ENCODE measurements at regions not wholly inside any gene's neighbourhood (a gene's known extent, or its start where the extent isn't known, plus 50 kb on each side); places are given as distances from the start of the nearest gene placed in this dataset.

- Mint-ChIP-seq H3K27ac (no peak overlapping the region), H3K27me3 (ENCODE audit: insufficient read depth) (no peaks in the 10 kb centered on the region), H3K4me3 (no peak overlapping the region), H3K9me3 (peaks cover 25% of the 10 kb centered on the region), H3K36me3 (ENCODE audit: low read depth) (no peaks in the 10 kb centered on the region), H3K4me1 (ENCODE audit: low read depth) (no peaks in the 10 kb centered on the region)
- DNase-seq (ENCODE audit: low spot score) = no peak
- intact Hi-C loops (cut with micrococcal nuclease) = no loop called here
These were observed 331.8 kb upstream of the CDH11 start for GRCh38 chr16:65453646-65454045.

- intact Hi-C loops (cut with micrococcal nuclease) = no loop called here
- Mint-ChIP-seq H3K9me3 (peaks cover 31% of the 10 kb centered on the region), H3K27me3 (ENCODE audit: insufficient read depth) (no peaks in the 10 kb centered on the region), H3K27ac (no peak overlapping the region), H3K4me1 (ENCODE audit: low read depth) (no peaks in the 10 kb centered on the region), H3K36me3 (ENCODE audit: low read depth) (no peaks in the 10 kb centered on the region), H3K4me3 (no peak overlapping the region)
- no peak for DNase-seq (ENCODE audit: low spot score)
These were observed 327.7 kb upstream of the CDH11 start for GRCh38 chr16:65449526-65449925.

DNA sequence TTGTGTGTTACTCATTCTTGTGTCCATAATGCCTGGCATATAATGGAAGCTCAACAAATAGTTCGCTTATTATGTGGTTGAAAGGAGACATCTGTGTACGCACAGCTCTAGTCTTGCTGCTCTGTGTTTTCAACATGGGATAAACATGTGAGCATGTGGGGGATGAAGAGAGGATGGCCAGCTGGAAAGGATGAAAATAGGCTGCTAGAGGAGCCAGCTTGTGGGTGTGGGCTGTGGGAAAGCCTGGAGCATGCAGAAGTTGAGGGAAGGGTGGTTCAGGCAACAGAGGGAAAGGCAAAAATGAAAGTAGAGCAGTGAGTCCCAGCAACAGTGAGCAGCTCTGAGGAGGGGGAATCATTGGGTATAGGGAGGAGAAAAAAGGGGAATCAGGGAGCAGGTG lies 324.6 kb upstream of the CDH11 start:
- no peaks in the 10 kb centered on the region for H3K27me3 Mint-ChIP-seq (ENCODE audit: insufficient read depth)
- no peaks in the 10 kb centered on the region for H3K4me1 Mint-ChIP-seq (ENCODE audit: low read depth)
- no peak overlapping the region for H3K27ac Mint-ChIP-seq
- H3K36me3 Mint-ChIP-seq (ENCODE audit: low read depth) = no peaks in the 10 kb centered on the region
- intact Hi-C loops (cut with micrococcal nuclease) = no loop called here
- DNase-seq (ENCODE audit: low spot score) = no peak
- no peak overlapping the region for H3K4me3 Mint-ChIP-seq
- H3K9me3 Mint-ChIP-seq = peaks cover 20% of the 10 kb centered on the region

DNA sequence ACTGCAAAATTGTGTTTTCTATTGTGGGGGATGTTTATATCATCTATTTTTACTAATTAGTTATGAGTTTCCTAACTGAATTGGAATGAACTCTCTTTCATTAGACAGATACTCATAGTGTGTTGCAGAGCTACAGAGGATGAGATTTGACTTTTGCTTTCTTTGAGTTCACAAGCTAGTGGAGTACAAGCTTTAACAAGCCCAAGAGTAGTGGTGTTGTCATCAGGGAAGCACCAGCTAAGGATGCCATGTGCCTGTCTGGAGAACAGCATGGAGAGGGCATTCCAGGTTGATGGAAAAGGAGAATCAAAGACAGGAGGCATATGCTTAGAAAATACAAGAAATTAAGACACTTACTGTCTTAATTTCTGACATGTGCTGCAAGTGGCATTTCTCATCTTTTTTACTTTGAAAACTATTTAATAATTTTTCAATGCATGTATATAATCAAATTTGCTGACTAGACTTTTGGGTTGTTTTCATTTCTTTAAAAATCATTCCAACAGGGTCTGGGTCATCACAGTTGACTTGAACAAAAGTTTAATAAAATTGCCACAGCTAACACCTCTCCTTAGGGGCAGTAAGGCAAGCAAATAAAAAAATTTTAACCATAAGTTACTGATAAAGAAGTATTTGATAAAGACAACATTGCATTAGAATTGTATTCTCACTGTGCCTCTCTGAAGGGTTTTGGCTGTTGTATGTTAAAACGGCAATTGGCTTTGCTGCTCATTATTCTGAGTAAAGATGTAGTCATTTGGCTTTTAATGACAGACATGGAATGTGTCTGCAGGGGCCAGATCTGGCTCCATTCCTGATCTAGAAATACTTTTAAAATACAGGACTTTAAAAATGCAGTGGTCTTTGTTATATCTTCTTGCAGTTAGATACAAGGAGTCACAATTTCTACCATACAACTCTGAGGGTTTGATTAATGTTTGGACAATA lies 323.7 kb upstream of the CDH11 start:
- Mint-ChIP-seq H3K27me3 (ENCODE audit: insufficient read depth) (no peaks in the 10 kb centered on the region), H3K4me3 (no peak overlapping the region), H3K9me3 (peaks cover 18% of the 10 kb centered on the region), H3K4me1 (ENCODE audit: low read depth) (no peaks in the 10 kb centered on the region), H3K36me3 (ENCODE audit: low read depth) (no peaks in the 10 kb centered on the region), H3K27ac (no peak overlapping the region)
- intact Hi-C loops (cut with micrococcal nuclease) = no loop called here
- DNase-seq (ENCODE audit: low spot score) = no peak

DNA sequence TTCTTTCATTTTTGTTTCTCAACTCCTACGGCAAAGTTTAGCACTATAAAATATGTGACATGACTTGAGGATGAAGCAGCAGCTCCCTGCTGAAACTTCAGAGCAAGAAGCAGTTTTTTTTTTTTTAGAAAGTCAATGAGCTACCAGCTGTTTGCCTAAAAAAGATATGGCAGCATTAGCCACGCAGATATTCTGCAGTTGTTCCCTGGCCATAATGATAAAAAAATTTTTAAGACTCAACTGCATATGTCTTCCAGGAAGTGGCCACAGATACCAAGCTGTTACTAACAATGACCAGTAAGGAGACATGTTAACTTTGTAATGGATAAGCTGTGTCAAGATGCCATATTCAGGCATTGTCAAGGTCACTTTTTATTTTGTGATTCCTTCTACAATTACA lies 319.6 kb upstream of the CDH11 start:
- intact Hi-C loops (cut with micrococcal nuclease) = no loop called here
- no peak overlapping the region for H3K4me3 Mint-ChIP-seq
- H3K9me3 Mint-ChIP-seq = peaks cover 2% of the 10 kb centered on the region
- no peak overlapping the region for H3K27ac Mint-ChIP-seq
- no peaks in the 10 kb centered on the region for H3K27me3 Mint-ChIP-seq (ENCODE audit: insufficient read depth)
- H3K4me1 Mint-ChIP-seq (ENCODE audit: low read depth) = no peaks in the 10 kb centered on the region
- DNase-seq (ENCODE audit: low spot score) = no peak
- H3K36me3 Mint-ChIP-seq (ENCODE audit: low read depth) = no peaks in the 10 kb centered on the region

- intact Hi-C loops (cut with micrococcal nuclease) = no loop called here
- Mint-ChIP-seq H3K4me3 (no peak overlapping the region), H3K4me1 (ENCODE audit: low read depth) (no peaks in the 10 kb centered on the region), H3K27me3 (ENCODE audit: insufficient read depth) (no peaks in the 10 kb centered on the region), H3K27ac (no peak overlapping the region), H3K36me3 (ENCODE audit: low read depth) (no peaks in the 10 kb centered on the region), H3K9me3 (peaks cover 8% of the 10 kb centered on the region)
- DNase-seq (ENCODE audit: low spot score) = no peak
These were observed 307.8 kb upstream of the CDH11 start for GRCh38 chr16:65429504-65430181.

DNA sequence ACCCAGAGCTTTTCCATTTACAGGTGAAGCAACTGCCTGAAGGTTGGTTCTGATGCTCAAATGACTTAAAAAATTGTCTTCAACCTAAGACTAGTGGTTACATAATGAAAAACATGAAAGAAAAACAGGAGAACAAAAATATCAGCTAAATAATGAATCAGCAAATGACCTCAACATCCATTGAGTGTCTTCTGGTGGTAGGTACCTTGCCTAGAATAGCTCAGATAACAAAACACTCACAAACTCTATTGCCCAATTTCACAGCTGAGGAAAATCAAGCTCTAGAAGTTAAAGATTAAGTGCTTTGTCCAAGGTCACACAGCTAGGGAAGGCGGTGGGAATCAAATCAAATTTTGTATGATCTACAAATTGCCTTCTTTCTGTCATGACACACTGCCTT lies 304.6 kb upstream of the CDH11 start:
- H3K4me1 Mint-ChIP-seq (ENCODE audit: low read depth) = no peaks in the 10 kb centered on the region

DNA sequence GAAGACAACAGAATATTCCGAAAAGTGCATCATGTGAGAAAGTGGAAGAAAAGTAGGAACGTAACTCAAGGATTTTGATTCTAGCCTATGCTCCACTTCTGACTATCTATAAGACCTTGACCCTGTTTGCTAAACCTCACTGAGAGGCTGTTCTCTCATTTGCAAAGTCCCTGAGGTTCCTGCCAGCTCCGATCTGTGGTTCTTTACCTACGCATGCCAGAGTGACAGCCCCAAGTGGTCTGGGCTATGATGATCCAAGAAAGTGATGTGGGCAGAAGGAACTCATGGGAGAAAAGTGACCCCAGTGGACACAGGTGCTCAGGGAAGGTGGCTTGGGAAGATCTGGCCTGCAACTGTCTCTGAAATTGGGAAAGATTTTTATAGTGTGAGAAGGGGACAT lies 301.1 kb upstream of the CDH11 start:
- peaks cover 4% of the 10 kb centered on the region for H3K9me3 Mint-ChIP-seq
- H3K27me3 Mint-ChIP-seq (ENCODE audit: insufficient read depth) = no peaks in the 10 kb centered on the region
- no peaks in the 10 kb centered on the region for H3K4me1 Mint-ChIP-seq (ENCODE audit: low read depth)
- DNase-seq (ENCODE audit: low spot score) = no peak
- H3K27ac Mint-ChIP-seq = no peak overlapping the region
- no peaks in the 10 kb centered on the region for H3K36me3 Mint-ChIP-seq (ENCODE audit: low read depth)
- intact Hi-C loops (cut with micrococcal nuclease) = no loop called here
- no peak overlapping the region for H3K4me3 Mint-ChIP-seq

More for the DNA sequence above, 304.6 kb upstream of the CDH11 start:
- no peak overlapping the region for H3K27ac Mint-ChIP-seq
- no peak for DNase-seq (ENCODE audit: low spot score)
- no peaks in the 10 kb centered on the region for H3K27me3 Mint-ChIP-seq (ENCODE audit: insufficient read depth)
- intact Hi-C loops (cut with micrococcal nuclease) = no loop called here
- no peaks in the 10 kb centered on the region for H3K36me3 Mint-ChIP-seq (ENCODE audit: low read depth)
- H3K4me3 Mint-ChIP-seq = no peak overlapping the region
- H3K9me3 Mint-ChIP-seq = no peaks in the 10 kb centered on the region

DNA sequence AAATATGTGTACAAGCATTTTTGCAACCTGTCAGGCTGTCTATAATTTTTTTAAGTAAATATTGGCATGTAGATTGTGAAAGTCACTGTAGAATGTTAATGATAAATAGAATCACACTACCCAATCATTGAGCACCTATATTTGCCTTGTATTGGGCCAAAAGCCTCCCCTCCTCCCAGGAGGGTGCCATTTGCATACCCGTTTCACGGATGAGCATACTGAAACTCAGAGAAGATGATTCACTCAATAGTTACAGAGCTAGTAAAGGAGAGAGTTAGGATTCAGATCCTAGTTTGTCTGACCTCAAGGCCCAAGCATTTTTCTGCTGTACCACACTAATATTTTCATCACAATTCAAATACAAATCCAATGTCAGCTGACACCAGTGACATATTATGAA lies 299.7 kb upstream of the CDH11 start:
- DNase-seq (ENCODE audit: low spot score) = no peak
- H3K4me3 Mint-ChIP-seq = no peak overlapping the region
- no peaks in the 10 kb centered on the region for H3K36me3 Mint-ChIP-seq (ENCODE audit: low read depth)
- no peaks in the 10 kb centered on the region for H3K27me3 Mint-ChIP-seq (ENCODE audit: insufficient read depth)
- no peaks in the 10 kb centered on the region for H3K4me1 Mint-ChIP-seq (ENCODE audit: low read depth)
- intact Hi-C loops (cut with micrococcal nuclease) = no loop called here
- H3K27ac Mint-ChIP-seq = no peak overlapping the region
- peaks cover 4% of the 10 kb centered on the region for H3K9me3 Mint-ChIP-seq

DNA sequence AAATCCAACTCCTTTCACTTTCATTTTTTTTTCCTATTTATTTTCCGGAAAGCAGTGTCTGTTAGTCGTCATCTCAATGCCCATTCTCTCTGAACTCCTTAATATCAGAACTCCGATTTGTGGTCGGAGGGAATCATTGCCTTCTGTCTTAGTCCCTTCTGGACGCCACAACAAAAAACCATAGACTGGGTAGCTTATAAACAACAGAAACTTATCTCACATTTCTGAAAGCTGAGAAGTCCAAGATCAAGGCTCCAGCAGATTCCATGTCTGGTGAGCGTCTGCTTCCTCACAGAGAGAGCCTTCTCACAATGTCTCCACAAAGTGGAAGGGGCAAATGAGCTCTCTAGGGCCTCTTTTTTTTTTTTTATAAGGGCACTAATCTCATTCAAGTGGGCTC lies 296.6 kb upstream of the CDH11 start:
- Mint-ChIP-seq H3K36me3 (ENCODE audit: low read depth) (no peaks in the 10 kb centered on the region), H3K27ac (no peak overlapping the region), H3K27me3 (ENCODE audit: insufficient read depth) (no peaks in the 10 kb centered on the region), H3K9me3 (peaks cover 4% of the 10 kb centered on the region), H3K4me1 (ENCODE audit: low read depth) (no peaks in the 10 kb centered on the region), H3K4me3 (no peak overlapping the region)
- intact Hi-C loops (cut with micrococcal nuclease) = no loop called here
- DNase-seq (ENCODE audit: low spot score) = no peak

- Mint-ChIP-seq H3K27ac (no peak overlapping the region), H3K27me3 (ENCODE audit: insufficient read depth) (peaks cover 2% of the 10 kb centered on the region), H3K4me3 (no peak overlapping the region), H3K9me3 (peaks cover 4% of the 10 kb centered on the region), H3K36me3 (ENCODE audit: low read depth) (no peaks in the 10 kb centered on the region), H3K4me1 (ENCODE audit: low read depth) (no peaks in the 10 kb centered on the region)
- no peak for DNase-seq (ENCODE audit: low spot score)
- intact Hi-C loops (cut with micrococcal nuclease) = no loop called here
These were observed 293.6 kb upstream of the CDH11 start for GRCh38 chr16:65415460-65415859.

DNA sequence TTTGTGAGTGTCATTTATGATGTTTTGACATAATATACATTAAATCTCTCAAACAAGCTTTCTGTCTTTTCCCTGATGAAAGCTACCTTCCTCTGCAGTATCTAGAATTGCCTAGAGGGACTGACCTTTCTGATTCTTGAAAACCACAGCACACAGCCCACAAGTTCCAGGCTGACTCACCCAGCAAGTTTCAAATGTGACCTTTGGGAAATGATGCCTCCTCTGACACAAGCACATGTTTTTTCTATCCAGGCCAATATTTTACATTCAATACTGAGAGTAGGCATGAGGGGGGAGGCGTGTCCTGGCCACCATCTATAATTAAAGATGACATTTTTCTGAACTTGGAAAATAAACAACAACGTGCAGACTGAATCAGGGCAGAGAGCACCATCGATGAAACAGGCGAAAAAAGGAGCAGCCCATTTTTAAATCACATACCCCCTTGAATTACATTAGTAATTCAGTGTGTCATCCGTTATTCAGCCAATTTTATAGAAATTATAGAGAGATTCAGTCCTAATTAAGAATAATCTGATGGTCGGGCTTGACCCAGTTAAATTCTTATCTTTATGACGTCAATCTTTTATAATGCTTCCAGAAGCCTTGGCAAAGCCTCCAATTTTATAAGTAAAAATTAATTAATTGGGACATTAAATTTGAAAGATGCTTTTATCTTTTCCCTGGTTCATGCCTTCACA lies 292.6 kb upstream of the CDH11 start:
- Mint-ChIP-seq H3K4me1 (ENCODE audit: low read depth) (no peaks in the 10 kb centered on the region), H3K27me3 (ENCODE audit: insufficient read depth) (peaks cover 2% of the 10 kb centered on the region), H3K27ac (no peak overlapping the region), H3K36me3 (ENCODE audit: low read depth) (no peaks in the 10 kb centered on the region), H3K4me3 (no peak overlapping the region), H3K9me3 (peaks cover 4% of the 10 kb centered on the region)
- intact Hi-C loops (cut with micrococcal nuclease) = no loop called here
- DNase-seq (ENCODE audit: low spot score) = no peak

DNA sequence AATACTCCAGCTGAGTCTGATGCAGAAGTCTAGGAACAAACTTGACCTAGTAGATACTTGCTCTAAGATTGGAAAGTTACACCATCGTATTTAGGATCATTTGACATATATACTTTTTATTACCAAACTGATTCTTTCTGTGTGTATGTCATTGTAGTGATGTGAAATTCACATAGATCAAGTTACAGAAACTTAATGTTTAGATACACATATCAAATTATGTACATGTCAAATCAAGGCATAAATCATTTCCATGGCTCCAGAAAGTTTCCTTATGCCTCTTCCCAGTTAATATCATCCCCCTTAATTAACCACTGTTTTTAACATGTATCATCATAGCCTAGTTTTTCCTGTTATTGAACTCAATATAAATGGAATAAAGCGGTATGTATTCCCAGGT lies 292.0 kb upstream of the CDH11 start:
- Mint-ChIP-seq H3K27ac (no peak overlapping the region), H3K36me3 (ENCODE audit: low read depth) (no peaks in the 10 kb centered on the region), H3K4me1 (ENCODE audit: low read depth) (no peaks in the 10 kb centered on the region), H3K4me3 (no peak overlapping the region), H3K9me3 (no peaks in the 10 kb centered on the region), H3K27me3 (ENCODE audit: insufficient read depth) (peaks cover 2% of the 10 kb centered on the region)
- intact Hi-C loops (cut with micrococcal nuclease) = no loop called here
- DNase-seq (ENCODE audit: low spot score) = no peak
